ENCODE measurements at regions not wholly inside any gene's neighbourhood (a gene's known extent, or its start where the extent isn't known, plus 50 kb on each side); places are given as distances from the start of the nearest gene placed in this dataset.

- TF ChIP-seq CTCF (IDR thresholded peaks at IDR 0.05) = no peak
- TF ChIP-seq EP300 (IDR thresholded peaks at IDR 0.05) = no peak
- no peak for TF ChIP-seq POLR2A (IDR thresholded peaks at IDR 0.05)
- TF ChIP-seq POLR2AphosphoS5 (IDR thresholded peaks at IDR 0.05) = no peak
These were observed 358.7 kb upstream of the ITGA1 start for GRCh38 chr5:52428977-52429489.
